Panc1 (cell line): ENCODE measurements at regions not wholly inside any gene's neighbourhood (a gene's known extent, or its start where the extent isn't known, plus 50 kb on each side); places are given as distances from the start of the nearest gene placed in this dataset.

Experiments used
- ATAC-seq: fragments of 200-7000 bp; cut with Tn5 transposase; 2 replicates; pipeline ENCODE4 v1.9.1; 2020; ENCODE audit warnings: mild to moderate bottlenecking, moderate library complexity
- BruUV-seq: library from RNA; stranded (reverse); fragments of 400-500 nt; replicated peaks from 2 replicates; lab custom pipeline; 2021; lab: Mats Ljungman, UMichigan
- CTCF ChIA-PET: fragments of 300-600 bp; sonication (Branson Sonifier 250); formaldehyde crosslinking; loops from one replicate; lab custom pipeline; 2022; ENCODE audit warnings: antibody characterized with exemption; lab: Charles Lee
- POLR2A ChIA-PET: fragments of 300-600 bp; sonication (Branson Sonifier 250); formaldehyde crosslinking; loops from one replicate; lab custom pipeline; 2022; ENCODE audit warnings: antibody characterized with exemption; lab: Charles Lee
- DNase-seq: peaks from one replicate; pipeline ENCODE4 v3.0.0-alpha.2; 2010; ENCODE audit warnings: low read depth, low spot score
- H3K27ac ChIP-seq: 2 replicates; pipeline ENCODE4 v1.5.1; 2011; ENCODE audit warnings: mild to moderate bottlenecking, low read length, inconsistent platforms
- H3K27me3 ChIP-seq: fragments of 200-500 bp; sonication (Bioruptor generic); 2 replicates; pipeline ENCODE4 v1.6.0; 2014; ENCODE audit warnings: low read length, inconsistent platforms; ENCODE audit not compliant: control insufficient read depth, insufficient read depth
- H3K36me3 ChIP-seq: fragments of 200-500 bp; sonication (Bioruptor generic); 2 replicates; pipeline ENCODE4 v1.5.1; 2014; ENCODE audit warnings: inconsistent platforms, mild to moderate bottlenecking, low read length, moderate library complexity; ENCODE audit not compliant: control insufficient read depth, insufficient read depth
- H3K4me1 ChIP-seq: 2 replicates; pipeline ENCODE4 v1.5.1; 2011; ENCODE audit warnings: inconsistent platforms, mild to moderate bottlenecking, low read length, moderate library complexity; ENCODE audit not compliant: control insufficient read depth, insufficient read depth
- H3K4me3 ChIP-seq, 2 experiments: 2 replicates each; pipeline ENCODE4 v1.5.1; 2011 to 2012; ENCODE audit warnings: low read depth in 2 of 2, low read length in 2 of 2, mild to moderate bottlenecking in 2 of 2, inconsistent platforms in 1 of 2, moderate library complexity in 1 of 2
- H3K9me3 ChIP-seq: fragments of 200-500 bp; sonication (Bioruptor generic); 2 replicates; pipeline ENCODE4 v1.5.1; 2014; ENCODE audit warnings: low read depth, mild to moderate bottlenecking, inconsistent platforms, low read length, moderate library complexity; ENCODE audit not compliant: control insufficient read depth, insufficient read depth
- POLR2AphosphoS5 ChIP-seq: IDR thresholded peaks from 2 replicates; pipeline ENCODE4 v1.6.1; 2012; ENCODE audit warnings: mild to moderate bottlenecking, low read depth, low read length, moderate library complexity
- REST ChIP-seq, 2 experiments: IDR thresholded peaks; 2 replicates each; pipeline ENCODE4 v1.6.1; 2011 to 2012; ENCODE audit warnings: low read depth in 2 of 2, control low read depth in 1 of 2, low read length in 1 of 2, mild to moderate bottlenecking in 1 of 2, moderate library complexity in 1 of 2; ENCODE audit not compliant: insufficient read depth in 1 of 2
- SIN3A ChIP-seq: IDR thresholded peaks from 2 replicates; pipeline ENCODE4 v1.6.1; 2012; ENCODE audit warnings: low read depth, mild to moderate bottlenecking, low read length, moderate library complexity, borderline replicate concordance; ENCODE audit not compliant: insufficient read depth
- TCF7L2 ChIP-seq: IDR thresholded peaks from 2 replicates; pipeline ENCODE4 v1.6.1; 2011; ENCODE audit warnings: mild to moderate bottlenecking, low read depth, low read length, inconsistent platforms
- in situ Hi-C: cut with HindIII; loops from 2 replicates; pipeline ENCODE4 v1.10.0; 2016; ENCODE audit warnings: low sequenced_read_pairs, low pct_unique_long_range_greater_than_20kb
- intact Hi-C: fragments of 100-400 bp; cut with micrococcal nuclease; formaldehyde crosslinking; loops from one replicate; pipeline ENCODE4 v1.10.0; 2022; ENCODE audit not compliant: unreplicated experiment
- TF ChIP-seq, protein P1 (sequence below): fragments of 450-650 bp; IDR thresholded peaks from 2 replicates; pipeline ENCODE4 v1.5.1; 2017; ENCODE audit warnings: mild to moderate bottlenecking

DNA sequence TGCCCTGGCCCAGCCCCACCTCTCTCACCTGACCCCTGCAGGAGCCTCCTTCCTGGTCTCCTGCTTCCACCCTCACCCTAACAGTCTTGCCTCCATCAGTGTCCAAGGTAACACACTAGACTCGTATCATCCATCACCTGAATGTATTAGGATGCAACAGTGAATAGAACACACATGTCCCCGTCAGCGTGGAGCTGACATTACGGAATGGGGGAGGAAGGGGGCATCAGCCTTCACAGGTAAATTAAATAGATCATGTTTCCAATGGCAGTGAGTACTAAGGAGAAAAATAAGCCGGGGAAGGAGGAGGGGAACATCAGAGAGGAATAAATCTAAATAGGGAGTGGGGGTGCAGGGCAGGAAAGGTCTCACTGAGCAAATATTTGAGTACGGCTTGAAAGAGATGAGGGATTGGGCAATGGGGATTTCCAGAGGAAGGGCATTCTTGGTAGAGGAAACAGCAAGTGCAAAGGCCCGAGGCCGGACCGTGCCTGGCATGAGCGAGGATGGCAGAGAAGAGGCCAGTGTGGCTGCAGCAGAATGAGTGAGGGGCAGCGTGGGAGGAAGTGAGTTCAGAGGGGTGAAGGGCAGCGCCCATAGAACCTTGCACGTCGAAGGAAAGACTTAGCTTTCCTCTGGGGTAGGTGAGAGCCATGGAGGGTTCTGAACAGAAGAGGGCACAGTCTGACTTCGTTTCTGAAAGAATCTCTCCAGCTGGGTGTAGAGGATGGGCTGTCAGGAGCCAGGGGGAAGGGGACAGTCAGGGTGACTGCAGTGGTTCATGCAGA is 110.1 kb upstream of the PTPN1 start:
- in situ Hi-C loops, result no loop called here
- Histone ChIP-seq H3K4me1 (peaks cover 17% of the 10 kb centered on the region), H3K9me3 (no peaks in the 10 kb centered on the region), H3K27ac (no peak overlapping the region), H3K36me3 (no peaks in the 10 kb centered on the region), H3K27me3 (no peaks in the 10 kb centered on the region), H3K4me3 (no peak overlapping the region)
- ChIA-PET POLR2A (no interaction called here), CTCF (no interaction called here)
- TF ChIP-seq SIN3A, result no peak
- TF ChIP-seq TCF7L2, result no peak
- TF ChIP-seq, protein P1, sequence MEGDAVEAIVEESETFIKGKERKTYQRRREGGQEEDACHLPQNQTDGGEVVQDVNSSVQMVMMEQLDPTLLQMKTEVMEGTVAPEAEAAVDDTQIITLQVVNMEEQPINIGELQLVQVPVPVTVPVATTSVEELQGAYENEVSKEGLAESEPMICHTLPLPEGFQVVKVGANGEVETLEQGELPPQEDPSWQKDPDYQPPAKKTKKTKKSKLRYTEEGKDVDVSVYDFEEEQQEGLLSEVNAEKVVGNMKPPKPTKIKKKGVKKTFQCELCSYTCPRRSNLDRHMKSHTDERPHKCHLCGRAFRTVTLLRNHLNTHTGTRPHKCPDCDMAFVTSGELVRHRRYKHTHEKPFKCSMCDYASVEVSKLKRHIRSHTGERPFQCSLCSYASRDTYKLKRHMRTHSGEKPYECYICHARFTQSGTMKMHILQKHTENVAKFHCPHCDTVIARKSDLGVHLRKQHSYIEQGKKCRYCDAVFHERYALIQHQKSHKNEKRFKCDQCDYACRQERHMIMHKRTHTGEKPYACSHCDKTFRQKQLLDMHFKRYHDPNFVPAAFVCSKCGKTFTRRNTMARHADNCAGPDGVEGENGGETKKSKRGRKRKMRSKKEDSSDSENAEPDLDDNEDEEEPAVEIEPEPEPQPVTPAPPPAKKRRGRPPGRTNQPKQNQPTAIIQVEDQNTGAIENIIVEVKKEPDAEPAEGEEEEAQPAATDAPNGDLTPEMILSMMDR, result no peak
- no peak for TF ChIP-seq POLR2AphosphoS5
- TF ChIP-seq REST (IDR thresholded peaks at IDR 0.05; ENCODE audit: insufficient read depth in 1 of 2, low read depth in 2 of 2, low read length in 1 of 2), result no peak
- DNase-seq, result no peak
- intact Hi-C loops, result no loop called here
- peak; percentile 55 for ATAC-seq
- BruUV-seq, result no TSS peak

DNA sequence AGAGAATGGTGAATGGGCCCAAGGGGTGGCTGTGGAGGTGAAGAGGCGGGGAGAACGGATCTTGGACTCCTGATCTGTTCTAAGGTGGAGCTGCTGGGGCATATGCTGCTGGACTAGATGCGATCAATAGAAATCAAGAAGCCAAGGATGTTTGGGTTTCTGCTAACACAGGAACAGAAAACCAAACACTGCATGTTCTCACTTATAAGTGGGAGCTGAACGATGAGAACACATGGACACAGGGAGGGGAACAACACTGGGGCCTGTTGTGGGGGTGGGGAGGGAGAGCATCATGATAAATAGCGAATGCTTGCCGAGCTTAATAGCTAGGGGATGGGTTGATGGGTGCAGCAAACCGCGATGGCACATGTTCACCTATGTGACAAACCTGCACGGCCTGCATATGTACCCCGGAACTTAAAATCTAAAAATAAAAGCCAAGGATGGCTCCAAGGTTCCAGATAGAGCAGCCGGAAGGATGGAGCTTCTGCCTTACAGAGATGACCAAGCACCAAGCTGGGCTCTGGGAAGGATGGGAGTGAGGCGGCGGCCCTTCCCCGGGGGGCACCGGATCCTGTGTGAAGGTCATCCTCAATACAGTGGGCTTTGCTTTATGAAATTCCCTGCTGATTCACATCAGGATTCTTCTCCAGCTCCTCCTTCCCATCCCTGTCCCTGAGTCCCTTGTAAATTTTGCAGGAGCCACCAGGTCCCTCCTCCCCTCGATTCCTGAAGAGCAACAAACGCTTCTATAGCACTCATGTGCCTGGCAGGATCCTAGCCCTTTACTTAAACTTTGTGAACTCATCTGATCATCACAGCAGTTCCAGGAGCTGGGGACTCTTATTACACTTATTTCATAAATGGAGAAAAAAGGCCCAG is 109.2 kb upstream of the PTPN1 start:
- no TSS peak for BruUV-seq
- peaks cover 17% of the 10 kb centered on the region for H3K4me1 ChIP-seq
- ChIA-PET CTCF (no interaction called here), POLR2A (no interaction called here)
- H3K36me3 ChIP-seq, result no peaks in the 10 kb centered on the region
- no peak for DNase-seq
- H3K9me3 ChIP-seq, result no peaks in the 10 kb centered on the region
- in situ Hi-C loops, result no loop called here
- H3K27ac ChIP-seq, result no peak overlapping the region
- ATAC-seq, result no peak
- H3K27me3 ChIP-seq, result no peaks in the 10 kb centered on the region
- no peak overlapping the region for H3K4me3 ChIP-seq
- intact Hi-C loops, result no loop called here
- no peak for TF ChIP-seq REST (IDR thresholded peaks at IDR 0.05; ENCODE audit: insufficient read depth in 1 of 2, low read depth in 2 of 2, low read length in 1 of 2)
- no peak for TF ChIP-seq POLR2AphosphoS5
- no peak for TF ChIP-seq SIN3A
- TF ChIP-seq, protein P1, result no peak
- TF ChIP-seq TCF7L2, result no peak
